Panc1 (cell line): ENCODE measurements at regions not wholly inside any gene's neighbourhood (a gene's known extent, or its start where the extent isn't known, plus 50 kb on each side); places are given as distances from the start of the nearest gene placed in this dataset.

Experiments used
- ATAC-seq: fragments of 200-7000 bp; cut with Tn5 transposase; 2 replicates; pipeline ENCODE4 v1.9.1; 2020; ENCODE audit warnings: mild to moderate bottlenecking, moderate library complexity
- BruUV-seq: library from RNA; stranded (reverse); fragments of 400-500 nt; replicated peaks from 2 replicates; lab custom pipeline; 2021; lab: Mats Ljungman, UMichigan
- CTCF ChIA-PET: fragments of 300-600 bp; sonication (Branson Sonifier 250); formaldehyde crosslinking; loops from one replicate; lab custom pipeline; 2022; ENCODE audit warnings: antibody characterized with exemption; lab: Charles Lee
- POLR2A ChIA-PET: fragments of 300-600 bp; sonication (Branson Sonifier 250); formaldehyde crosslinking; loops from one replicate; lab custom pipeline; 2022; ENCODE audit warnings: antibody characterized with exemption; lab: Charles Lee
- DNase-seq: peaks from one replicate; pipeline ENCODE4 v3.0.0-alpha.2; 2010; ENCODE audit warnings: low read depth, low spot score
- H3K27ac ChIP-seq: 2 replicates; pipeline ENCODE4 v1.5.1; 2011; ENCODE audit warnings: mild to moderate bottlenecking, low read length, inconsistent platforms
- H3K27me3 ChIP-seq: fragments of 200-500 bp; sonication (Bioruptor generic); 2 replicates; pipeline ENCODE4 v1.6.0; 2014; ENCODE audit warnings: low read length, inconsistent platforms; ENCODE audit not compliant: control insufficient read depth, insufficient read depth
- H3K36me3 ChIP-seq: fragments of 200-500 bp; sonication (Bioruptor generic); 2 replicates; pipeline ENCODE4 v1.5.1; 2014; ENCODE audit warnings: inconsistent platforms, mild to moderate bottlenecking, low read length, moderate library complexity; ENCODE audit not compliant: control insufficient read depth, insufficient read depth
- H3K4me1 ChIP-seq: 2 replicates; pipeline ENCODE4 v1.5.1; 2011; ENCODE audit warnings: inconsistent platforms, mild to moderate bottlenecking, low read length, moderate library complexity; ENCODE audit not compliant: control insufficient read depth, insufficient read depth
- H3K4me3 ChIP-seq, 2 experiments: 2 replicates each; pipeline ENCODE4 v1.5.1; 2011 to 2012; ENCODE audit warnings: low read depth in 2 of 2, low read length in 2 of 2, mild to moderate bottlenecking in 2 of 2, inconsistent platforms in 1 of 2, moderate library complexity in 1 of 2
- H3K9me3 ChIP-seq: fragments of 200-500 bp; sonication (Bioruptor generic); 2 replicates; pipeline ENCODE4 v1.5.1; 2014; ENCODE audit warnings: low read depth, mild to moderate bottlenecking, inconsistent platforms, low read length, moderate library complexity; ENCODE audit not compliant: control insufficient read depth, insufficient read depth
- POLR2AphosphoS5 ChIP-seq: IDR thresholded peaks from 2 replicates; pipeline ENCODE4 v1.6.1; 2012; ENCODE audit warnings: mild to moderate bottlenecking, low read depth, low read length, moderate library complexity
- SIN3A ChIP-seq: IDR thresholded peaks from 2 replicates; pipeline ENCODE4 v1.6.1; 2012; ENCODE audit warnings: low read depth, mild to moderate bottlenecking, low read length, moderate library complexity, borderline replicate concordance; ENCODE audit not compliant: insufficient read depth
- TCF7L2 ChIP-seq: IDR thresholded peaks from 2 replicates; pipeline ENCODE4 v1.6.1; 2011; ENCODE audit warnings: mild to moderate bottlenecking, low read depth, low read length, inconsistent platforms
- in situ Hi-C: cut with HindIII; loops from 2 replicates; pipeline ENCODE4 v1.10.0; 2016; ENCODE audit warnings: low sequenced_read_pairs, low pct_unique_long_range_greater_than_20kb
- intact Hi-C: fragments of 100-400 bp; cut with micrococcal nuclease; formaldehyde crosslinking; loops from one replicate; pipeline ENCODE4 v1.10.0; 2022; ENCODE audit not compliant: unreplicated experiment
- TF ChIP-seq, protein P1 (sequence below): fragments of 450-650 bp; IDR thresholded peaks from 2 replicates; pipeline ENCODE4 v1.5.1; 2017; ENCODE audit warnings: mild to moderate bottlenecking
- TF ChIP-seq, protein P2 (sequence below), 2 experiments: IDR thresholded peaks; 2 replicates each; pipeline ENCODE4 v1.6.1; 2011 to 2012; ENCODE audit warnings: low read depth in 2 of 2, control low read depth in 1 of 2, low read length in 1 of 2, mild to moderate bottlenecking in 1 of 2, moderate library complexity in 1 of 2; ENCODE audit not compliant: insufficient read depth in 1 of 2

DNA sequence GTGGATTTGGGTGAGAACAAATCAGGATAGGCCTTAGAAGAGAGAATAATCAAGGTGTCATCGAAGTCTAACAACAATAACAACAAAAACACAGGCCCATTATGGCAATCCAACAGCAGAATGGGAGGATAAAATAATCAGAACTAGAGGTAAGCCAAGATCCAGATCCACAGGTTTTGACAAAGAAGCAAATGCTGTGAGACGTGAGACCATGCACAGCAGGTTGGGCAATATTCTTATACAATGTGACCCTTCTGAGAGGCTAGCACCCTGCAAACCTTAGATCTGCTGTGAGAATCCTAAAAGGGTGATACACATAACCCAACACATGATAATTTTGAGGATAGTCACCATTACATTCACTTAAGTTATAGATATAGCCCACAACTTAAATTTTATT lies 352.9 kb downstream of the CDH10 start:
- Histone ChIP-seq H3K36me3 (no peaks in the 10 kb centered on the region), H3K9me3 (no peaks in the 10 kb centered on the region), H3K27ac (no peak overlapping the region), H3K27me3 (no peaks in the 10 kb centered on the region), H3K4me1 (no peaks in the 10 kb centered on the region), H3K4me3 (no peak overlapping the region)
- intact Hi-C loops (no loop called here), in situ Hi-C loops (no loop called here)
- ATAC-seq (no peak), DNase-seq (no peak)
- no TSS peak for BruUV-seq
- ChIA-PET CTCF (no interaction called here), POLR2A (no interaction called here)
- TF ChIP-seq, protein P1, sequence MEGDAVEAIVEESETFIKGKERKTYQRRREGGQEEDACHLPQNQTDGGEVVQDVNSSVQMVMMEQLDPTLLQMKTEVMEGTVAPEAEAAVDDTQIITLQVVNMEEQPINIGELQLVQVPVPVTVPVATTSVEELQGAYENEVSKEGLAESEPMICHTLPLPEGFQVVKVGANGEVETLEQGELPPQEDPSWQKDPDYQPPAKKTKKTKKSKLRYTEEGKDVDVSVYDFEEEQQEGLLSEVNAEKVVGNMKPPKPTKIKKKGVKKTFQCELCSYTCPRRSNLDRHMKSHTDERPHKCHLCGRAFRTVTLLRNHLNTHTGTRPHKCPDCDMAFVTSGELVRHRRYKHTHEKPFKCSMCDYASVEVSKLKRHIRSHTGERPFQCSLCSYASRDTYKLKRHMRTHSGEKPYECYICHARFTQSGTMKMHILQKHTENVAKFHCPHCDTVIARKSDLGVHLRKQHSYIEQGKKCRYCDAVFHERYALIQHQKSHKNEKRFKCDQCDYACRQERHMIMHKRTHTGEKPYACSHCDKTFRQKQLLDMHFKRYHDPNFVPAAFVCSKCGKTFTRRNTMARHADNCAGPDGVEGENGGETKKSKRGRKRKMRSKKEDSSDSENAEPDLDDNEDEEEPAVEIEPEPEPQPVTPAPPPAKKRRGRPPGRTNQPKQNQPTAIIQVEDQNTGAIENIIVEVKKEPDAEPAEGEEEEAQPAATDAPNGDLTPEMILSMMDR, result no peak
- no peak for TF ChIP-seq POLR2AphosphoS5
- no peak for TF ChIP-seq SIN3A
- TF ChIP-seq TCF7L2, result no peak

- intact Hi-C loops, result no loop called here
Measured at GRCh38 chr5:24294333-24294732, 350.4 kb downstream of the CDH10 start.

More at GRCh38 chr5:24294333-24294732, 350.4 kb downstream of the CDH10 start:
- in situ Hi-C loops, result no loop called here
- ChIA-PET POLR2A (no interaction called here), CTCF (no interaction called here)
- no peak for ATAC-seq
- TF ChIP-seq POLR2AphosphoS5 (no peak), SIN3A (no peak), TCF7L2 (no peak)
- TF ChIP-seq, protein P2, sequence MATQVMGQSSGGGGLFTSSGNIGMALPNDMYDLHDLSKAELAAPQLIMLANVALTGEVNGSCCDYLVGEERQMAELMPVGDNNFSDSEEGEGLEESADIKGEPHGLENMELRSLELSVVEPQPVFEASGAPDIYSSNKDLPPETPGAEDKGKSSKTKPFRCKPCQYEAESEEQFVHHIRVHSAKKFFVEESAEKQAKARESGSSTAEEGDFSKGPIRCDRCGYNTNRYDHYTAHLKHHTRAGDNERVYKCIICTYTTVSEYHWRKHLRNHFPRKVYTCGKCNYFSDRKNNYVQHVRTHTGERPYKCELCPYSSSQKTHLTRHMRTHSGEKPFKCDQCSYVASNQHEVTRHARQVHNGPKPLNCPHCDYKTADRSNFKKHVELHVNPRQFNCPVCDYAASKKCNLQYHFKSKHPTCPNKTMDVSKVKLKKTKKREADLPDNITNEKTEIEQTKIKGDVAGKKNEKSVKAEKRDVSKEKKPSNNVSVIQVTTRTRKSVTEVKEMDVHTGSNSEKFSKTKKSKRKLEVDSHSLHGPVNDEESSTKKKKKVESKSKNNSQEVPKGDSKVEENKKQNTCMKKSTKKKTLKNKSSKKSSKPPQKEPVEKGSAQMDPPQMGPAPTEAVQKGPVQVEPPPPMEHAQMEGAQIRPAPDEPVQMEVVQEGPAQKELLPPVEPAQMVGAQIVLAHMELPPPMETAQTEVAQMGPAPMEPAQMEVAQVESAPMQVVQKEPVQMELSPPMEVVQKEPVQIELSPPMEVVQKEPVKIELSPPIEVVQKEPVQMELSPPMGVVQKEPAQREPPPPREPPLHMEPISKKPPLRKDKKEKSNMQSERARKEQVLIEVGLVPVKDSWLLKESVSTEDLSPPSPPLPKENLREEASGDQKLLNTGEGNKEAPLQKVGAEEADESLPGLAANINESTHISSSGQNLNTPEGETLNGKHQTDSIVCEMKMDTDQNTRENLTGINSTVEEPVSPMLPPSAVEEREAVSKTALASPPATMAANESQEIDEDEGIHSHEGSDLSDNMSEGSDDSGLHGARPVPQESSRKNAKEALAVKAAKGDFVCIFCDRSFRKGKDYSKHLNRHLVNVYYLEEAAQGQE (IDR thresholded peaks at IDR 0.05; ENCODE audit: insufficient read depth in 1 of 2, low read depth in 2 of 2, low read length in 1 of 2), result no peak
- TF ChIP-seq, protein P1, result no peak
- no TSS peak for BruUV-seq
- no peaks in the 10 kb centered on the region for H3K36me3 ChIP-seq
- no peaks in the 10 kb centered on the region for H3K4me1 ChIP-seq
- H3K9me3 ChIP-seq, result no peaks in the 10 kb centered on the region
- no peak for DNase-seq
- no peaks in the 10 kb centered on the region for H3K27me3 ChIP-seq
- no peak overlapping the region for H3K27ac ChIP-seq
- no peak overlapping the region for H3K4me3 ChIP-seq
